DOHH2 (cell line): ENCODE measurements at regions not wholly inside any gene's neighbourhood (a gene's known extent, or its start where the extent isn't known, plus 50 kb on each side); places are given as distances from the start of the nearest gene placed in this dataset.

Experiments
- EZH2phosphoT487 ChIP-seq: fragments of 200-600 bp; sonication (generic); IDR thresholded peaks from 2 replicates; pipeline ENCODE4 v1.6.1; 2017; ENCODE audit warnings: borderline replicate concordance, mild to moderate bottlenecking, antibody characterized with exemption, low read length, moderate library complexity, mixed read lengths
- TF ChIP-seq, protein P1 (sequence below): fragments of 200-600 bp; sonication (generic); IDR thresholded peaks from one replicate; pipeline ENCODE4 v1.5.1; 2014; ENCODE audit warnings: antibody characterized with exemption, mild to moderate bottlenecking, low read depth, low read length; ENCODE audit not compliant: poor library complexity, severe bottlenecking

DNA sequence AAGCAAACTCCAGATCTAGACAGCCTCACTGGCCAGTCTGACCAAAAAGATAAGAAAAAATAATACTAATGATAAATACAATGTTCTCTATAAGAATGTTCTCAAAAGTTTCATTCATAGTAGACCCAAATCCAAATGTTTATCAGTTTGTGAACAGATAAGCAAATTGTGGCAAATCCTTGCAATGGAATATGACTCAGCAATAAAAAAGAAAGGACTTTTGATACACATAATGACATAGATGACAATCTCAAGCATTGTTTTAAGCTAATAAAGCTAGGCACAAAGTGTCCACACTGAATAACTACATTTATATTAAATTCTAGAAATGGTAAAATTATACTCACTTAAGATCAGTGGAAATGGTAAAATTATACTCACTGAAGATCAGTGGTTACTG lies 195.4 kb upstream of the TYRP1 start:
- TF ChIP-seq, protein P1, sequence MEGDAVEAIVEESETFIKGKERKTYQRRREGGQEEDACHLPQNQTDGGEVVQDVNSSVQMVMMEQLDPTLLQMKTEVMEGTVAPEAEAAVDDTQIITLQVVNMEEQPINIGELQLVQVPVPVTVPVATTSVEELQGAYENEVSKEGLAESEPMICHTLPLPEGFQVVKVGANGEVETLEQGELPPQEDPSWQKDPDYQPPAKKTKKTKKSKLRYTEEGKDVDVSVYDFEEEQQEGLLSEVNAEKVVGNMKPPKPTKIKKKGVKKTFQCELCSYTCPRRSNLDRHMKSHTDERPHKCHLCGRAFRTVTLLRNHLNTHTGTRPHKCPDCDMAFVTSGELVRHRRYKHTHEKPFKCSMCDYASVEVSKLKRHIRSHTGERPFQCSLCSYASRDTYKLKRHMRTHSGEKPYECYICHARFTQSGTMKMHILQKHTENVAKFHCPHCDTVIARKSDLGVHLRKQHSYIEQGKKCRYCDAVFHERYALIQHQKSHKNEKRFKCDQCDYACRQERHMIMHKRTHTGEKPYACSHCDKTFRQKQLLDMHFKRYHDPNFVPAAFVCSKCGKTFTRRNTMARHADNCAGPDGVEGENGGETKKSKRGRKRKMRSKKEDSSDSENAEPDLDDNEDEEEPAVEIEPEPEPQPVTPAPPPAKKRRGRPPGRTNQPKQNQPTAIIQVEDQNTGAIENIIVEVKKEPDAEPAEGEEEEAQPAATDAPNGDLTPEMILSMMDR: no peak
- no peak for TF ChIP-seq EZH2phosphoT487
